HG02870 (cell line): ENCODE measurements at regions not wholly inside any gene's neighbourhood (a gene's known extent, or its start where the extent isn't known, plus 50 kb on each side); places are given as distances from the start of the nearest gene placed in this dataset.
"Not testable (repeated sequence)": the region's sequence is repeated elsewhere in the genome, so short reads cannot be mapped to it uniquely, and the experiment has no call there.

Experiments
- ATAC-seq: cut with Tn5 transposase; IDR thresholded peaks from one replicate; pipeline ENCODE4 v1.9.1; 2021; ENCODE audit warnings: mild to moderate bottlenecking, moderate library complexity; ENCODE audit not compliant: unreplicated experiment

GRCh38 chr1:73772941-73773340, 425.0 kb downstream of the LRRIQ3 start:
- ATAC-seq = no peak

GRCh38 chr1:73771396-73771795, 426.6 kb downstream of the LRRIQ3 start:
- no peak for ATAC-seq

GRCh38 chr1:73770109-73770905, 427.7 kb downstream of the LRRIQ3 start:
- no peak for ATAC-seq

- ATAC-seq = no peak
Observed at GRCh38 chr1:73766786-73767348, 431.1 kb downstream of the LRRIQ3 start.

GRCh38 chr1:73765551-73766233, 432.3 kb downstream of the LRRIQ3 start:
- ATAC-seq = no peak

- no peak for ATAC-seq
Observed at GRCh38 chr1:73761559-73761958, 436.4 kb downstream of the LRRIQ3 start.

GRCh38 chr1:73759011-73759410, 439.0 kb downstream of the LRRIQ3 start:
- no peak for ATAC-seq

GRCh38 chr1:73756817-73757216, 441.2 kb downstream of the LRRIQ3 start:
- ATAC-seq = no peak

- no peak for ATAC-seq
Observed at GRCh38 chr1:73755649-73756048, 442.3 kb downstream of the LRRIQ3 start.

GRCh38 chr1:73749996-73750395, 448.0 kb downstream of the LRRIQ3 start:
- no peak for ATAC-seq

GRCh38 chr1:73744985-73745384, 453.0 kb downstream of the LRRIQ3 start:
- ATAC-seq = no peak

GRCh38 chr1:73736125-73736524, 461.9 kb downstream of the LRRIQ3 start:
- no peak for ATAC-seq

- no peak for ATAC-seq
Observed at GRCh38 chr1:73727036-73727435, 470.9 kb downstream of the LRRIQ3 start.

- ATAC-seq = no peak
Observed at GRCh38 chr1:73722055-73722454, 475.9 kb downstream of the LRRIQ3 start.

- no peak for ATAC-seq
Observed at GRCh38 chr1:73717976-73718375, 480.0 kb downstream of the LRRIQ3 start.

- no peak for ATAC-seq
Observed at GRCh38 chr1:73711089-73711488, 486.9 kb downstream of the LRRIQ3 start.

GRCh38 chr1:73701826-73702225, 496.1 kb downstream of the LRRIQ3 start:
- no peak for ATAC-seq

- no peak for ATAC-seq
Observed at GRCh38 chr1:73676186-73676585, 521.8 kb downstream of the LRRIQ3 start.

- ATAC-seq = peak; percentile 62
Observed at GRCh38 chr1:73674945-73675561, 522.9 kb downstream of the LRRIQ3 start.

GRCh38 chr1:73673971-73674370, 524.0 kb downstream of the LRRIQ3 start:
- ATAC-seq = no peak

- no peak for ATAC-seq
Observed at GRCh38 chr1:73671530-73671929, 526.4 kb downstream of the LRRIQ3 start.

GRCh38 chr1:73667959-73668358, 530.0 kb downstream of the LRRIQ3 start:
- ATAC-seq = not testable (repeated sequence)
